GM21526 (cell line): ENCODE measurements at regions not wholly inside any gene's neighbourhood (a gene's known extent, or its start where the extent isn't known, plus 50 kb on each side); places are given as distances from the start of the nearest gene placed in this dataset.

Experiments used
- ATAC-seq: cut with Tn5 transposase; IDR thresholded peaks from one replicate; pipeline ENCODE4 v1.9.1; 2021; ENCODE audit warnings: moderate library complexity; ENCODE audit not compliant: unreplicated experiment, low FRiP score

DNA sequence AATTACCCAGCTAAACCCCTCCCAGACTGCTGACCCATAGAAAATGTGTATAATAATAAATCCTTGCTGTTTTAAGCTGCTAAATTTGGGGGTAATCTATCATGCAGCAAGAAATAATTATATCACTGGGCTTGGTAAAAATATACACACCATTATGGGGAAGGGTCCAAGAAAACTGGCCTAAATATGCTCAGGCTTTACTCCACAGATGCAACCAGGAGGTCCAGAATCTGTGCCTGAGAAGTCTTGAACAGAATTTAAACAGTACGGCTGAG, 102.5 kb upstream of the SLC44A1 start:
- ATAC-seq = no peak

DNA sequence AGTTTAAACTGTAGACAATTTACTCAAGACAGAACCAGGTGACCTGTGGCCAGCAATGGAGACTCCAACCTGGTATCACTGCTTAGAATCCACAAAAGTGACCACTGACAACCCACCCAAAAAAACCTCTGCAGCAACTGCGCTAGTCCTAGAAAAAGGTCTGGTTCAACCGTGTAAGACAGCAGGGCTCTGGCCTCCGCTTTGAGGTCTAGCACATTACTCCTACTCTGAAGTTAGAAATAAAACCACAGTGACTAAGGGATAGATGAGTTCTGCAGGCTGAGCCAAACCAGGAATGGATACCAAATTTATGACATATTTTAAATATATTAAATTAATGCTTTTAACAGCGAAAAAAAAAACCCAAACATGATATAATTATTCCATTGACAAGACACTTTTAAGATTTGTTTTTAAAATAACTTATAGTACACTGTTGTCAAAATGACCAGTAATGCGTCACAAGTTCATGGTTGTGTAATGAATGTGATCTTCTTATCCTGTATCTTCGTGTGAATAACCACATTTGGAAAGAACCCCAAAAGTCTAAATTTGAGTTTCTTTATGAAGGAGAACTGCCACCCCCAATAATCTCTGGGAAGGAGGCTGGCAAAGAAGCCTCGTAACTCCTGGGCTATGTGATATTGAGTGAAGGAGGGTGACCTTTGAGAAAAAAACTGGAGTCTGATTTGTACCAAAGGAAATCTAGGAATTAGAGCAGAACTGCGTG, 101.9 kb upstream of the SLC44A1 start:
- no peak for ATAC-seq

DNA sequence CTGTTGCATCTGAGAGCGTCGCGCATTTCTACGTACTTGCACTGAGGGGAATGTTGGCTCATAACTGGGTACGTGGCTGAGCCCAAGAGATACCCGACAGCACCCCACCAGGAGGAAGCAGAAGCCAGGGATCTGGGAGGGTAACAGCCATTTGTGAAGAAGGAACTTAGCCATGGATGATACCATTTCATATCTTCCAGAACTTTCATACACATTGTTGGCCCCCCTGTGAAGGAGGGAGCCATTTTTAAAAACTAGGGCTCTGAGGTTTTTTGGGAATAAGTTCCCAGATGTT, 101.4 kb upstream of the SLC44A1 start:
- ATAC-seq = no peak

DNA sequence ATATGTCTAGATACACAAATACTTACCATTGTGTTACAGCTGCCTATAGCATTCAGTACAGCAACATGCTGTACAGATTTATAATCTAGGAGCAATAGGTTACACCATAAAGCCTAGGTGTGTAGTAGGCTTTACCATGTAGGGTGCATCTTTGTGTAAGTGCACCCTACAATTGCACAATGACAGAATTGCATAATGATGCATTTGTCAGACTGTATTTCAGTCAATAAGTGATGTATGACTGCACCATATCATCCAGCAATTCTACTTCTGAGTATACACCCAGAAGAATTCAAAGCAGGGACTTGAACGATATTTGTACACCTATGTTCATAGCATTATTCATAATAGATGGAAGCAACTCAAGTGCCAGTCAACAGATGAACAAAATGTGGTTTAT, 100.4 kb upstream of the SLC44A1 start:
- no peak for ATAC-seq

DNA sequence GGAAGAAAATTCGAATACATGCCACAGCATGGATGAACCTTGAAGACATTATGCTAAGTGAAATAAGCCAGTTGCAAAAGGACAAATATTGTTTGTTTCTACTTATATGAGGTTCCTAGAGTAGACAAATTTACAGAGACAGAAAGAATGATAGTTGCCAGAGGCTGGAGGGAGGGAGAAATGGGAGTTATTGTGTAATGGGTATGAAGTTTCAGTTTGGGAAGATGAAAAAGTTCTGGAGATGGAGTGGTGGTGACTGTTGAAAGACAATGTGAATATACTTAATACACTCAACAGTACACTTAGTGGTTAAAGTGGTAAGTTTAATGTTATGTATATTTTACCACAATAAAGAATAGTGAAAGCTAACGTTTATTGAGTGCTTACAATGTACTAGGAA, 99.6 kb upstream of the SLC44A1 start:
- no peak for ATAC-seq

DNA sequence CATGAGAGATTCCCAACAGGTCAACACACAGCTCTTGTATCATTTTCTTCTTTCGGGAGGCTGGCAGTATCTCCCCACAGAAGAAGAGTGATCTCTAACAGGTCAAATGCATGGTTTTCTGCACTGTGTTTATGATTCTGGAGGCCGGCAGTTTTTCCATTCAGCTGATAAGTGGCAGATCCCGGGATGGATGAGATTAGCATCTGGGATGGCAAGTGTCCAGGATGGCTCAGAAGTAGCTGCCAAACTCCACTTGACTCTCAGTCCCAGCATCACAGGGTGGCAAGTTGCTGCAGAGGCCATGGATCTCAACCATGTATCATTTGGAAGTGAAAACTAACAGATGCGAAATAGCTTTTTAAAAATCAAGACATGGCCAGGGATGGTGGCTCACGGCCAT, 97.8 kb upstream of the SLC44A1 start:
- no peak for ATAC-seq

DNA sequence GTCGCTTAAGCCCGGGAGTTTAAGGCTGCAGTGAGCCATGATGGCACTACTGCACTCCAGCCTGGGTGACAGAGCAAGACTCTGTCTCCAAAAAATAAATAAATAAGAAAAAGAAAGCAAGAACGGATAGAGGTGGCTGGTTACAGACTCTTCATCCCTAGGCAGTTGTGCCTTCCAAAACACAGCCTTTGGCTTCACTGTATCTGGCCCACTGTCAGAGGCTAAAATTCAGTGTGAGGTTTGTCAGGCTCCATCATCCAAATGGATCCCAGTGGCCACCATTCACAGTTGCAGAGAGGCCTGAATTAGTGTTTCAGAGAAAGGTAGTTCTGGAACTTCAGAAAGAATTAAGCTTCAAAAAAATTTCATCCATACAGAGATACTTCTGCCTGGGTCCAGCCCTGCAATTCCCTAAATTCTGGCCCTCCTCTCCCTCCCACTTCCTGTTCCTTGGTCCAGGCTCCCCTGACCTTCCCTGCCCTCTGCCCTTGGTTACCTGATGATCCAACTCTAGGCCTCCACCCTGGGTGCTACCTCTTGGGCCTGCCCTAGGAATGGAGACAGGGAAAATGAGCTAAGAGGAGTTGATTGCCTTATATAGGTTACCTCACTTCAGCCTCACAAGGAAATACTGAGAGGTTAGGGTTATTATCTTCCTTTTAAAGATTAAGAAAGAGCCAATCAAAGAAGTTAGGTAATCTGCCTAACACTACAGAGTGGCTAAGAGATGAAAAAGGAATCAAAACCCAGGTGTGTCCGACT, 97.2 kb upstream of the SLC44A1 start:
- no peak for ATAC-seq

DNA sequence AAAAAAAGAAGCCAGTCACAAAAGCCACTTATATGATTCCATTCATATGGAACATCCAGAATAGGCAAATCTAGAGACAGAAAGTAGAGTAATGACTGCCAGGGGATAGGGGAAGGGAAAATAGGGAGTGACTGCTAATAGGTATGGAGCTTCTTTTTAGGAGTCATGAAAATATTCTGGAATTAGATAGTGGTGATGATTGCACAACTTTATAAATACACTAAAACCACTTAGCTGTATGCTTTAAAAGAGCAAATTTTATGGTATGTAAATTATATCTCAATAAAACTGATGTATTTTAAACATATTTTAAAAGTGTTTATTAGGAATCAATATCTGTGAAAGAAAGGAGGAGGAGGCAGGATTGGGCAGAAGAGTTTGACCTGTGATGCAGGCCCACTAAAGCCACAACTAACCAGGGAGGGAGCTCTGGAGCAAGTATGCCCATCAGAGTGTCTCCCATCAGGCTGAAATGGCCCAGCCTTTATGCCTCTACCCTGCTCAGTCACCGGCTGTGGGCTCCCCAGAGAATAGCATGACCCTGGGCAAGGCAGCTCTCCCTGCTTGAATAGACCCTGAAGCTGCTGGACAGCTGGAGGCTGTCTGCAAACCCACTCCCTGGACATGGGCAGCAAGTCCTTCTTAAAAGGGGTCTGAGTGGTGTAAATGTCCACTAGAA, 96.0 kb upstream of the SLC44A1 start:
- no peak for ATAC-seq

DNA sequence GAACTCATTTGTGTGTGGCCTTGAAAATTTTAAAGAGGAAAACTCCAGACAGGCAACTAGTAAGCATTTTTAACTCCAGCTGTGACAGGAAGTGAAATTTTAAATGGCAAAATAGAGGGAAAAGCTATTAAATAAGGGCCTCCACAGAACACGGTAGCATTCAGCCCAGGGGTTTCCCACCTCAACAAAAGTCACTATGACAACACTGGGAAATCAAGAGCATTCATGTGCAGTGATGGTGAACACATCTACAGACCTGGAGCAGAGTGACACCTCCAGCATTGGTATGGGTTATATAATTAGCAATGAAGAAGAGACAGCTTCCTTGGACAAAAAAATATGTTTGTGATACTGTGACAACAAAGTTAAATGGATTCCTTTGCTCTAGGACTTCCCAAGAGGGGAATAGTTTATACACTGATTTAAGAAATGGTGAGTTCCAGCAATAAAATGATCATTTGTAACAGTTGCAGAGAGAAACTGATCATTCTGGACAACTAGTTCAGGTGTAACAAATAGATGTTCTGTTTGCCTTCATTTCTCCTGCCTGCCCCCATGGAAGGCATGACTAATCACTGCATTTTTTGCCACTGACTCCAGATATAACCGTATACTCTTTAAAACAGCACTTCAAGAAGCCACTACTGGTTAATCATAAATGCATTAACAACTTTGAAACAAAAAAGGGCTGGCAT, 93.3 kb upstream of the SLC44A1 start:
- no peak for ATAC-seq

DNA sequence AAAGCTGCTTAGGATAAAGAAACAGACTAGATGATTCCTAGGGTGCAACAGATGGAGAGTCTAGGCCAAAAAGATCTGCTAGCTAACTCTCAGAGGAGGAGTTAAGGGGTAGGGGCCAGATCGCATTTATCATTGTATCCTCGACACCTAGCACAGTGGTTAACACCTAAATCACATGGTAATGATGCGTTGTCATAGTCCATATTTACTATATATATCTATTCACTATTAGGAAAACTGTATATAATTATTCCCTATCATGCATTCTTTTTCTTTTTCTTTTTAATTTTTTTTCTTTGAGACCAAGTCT, 92.8 kb upstream of the SLC44A1 start:
- no peak for ATAC-seq

DNA sequence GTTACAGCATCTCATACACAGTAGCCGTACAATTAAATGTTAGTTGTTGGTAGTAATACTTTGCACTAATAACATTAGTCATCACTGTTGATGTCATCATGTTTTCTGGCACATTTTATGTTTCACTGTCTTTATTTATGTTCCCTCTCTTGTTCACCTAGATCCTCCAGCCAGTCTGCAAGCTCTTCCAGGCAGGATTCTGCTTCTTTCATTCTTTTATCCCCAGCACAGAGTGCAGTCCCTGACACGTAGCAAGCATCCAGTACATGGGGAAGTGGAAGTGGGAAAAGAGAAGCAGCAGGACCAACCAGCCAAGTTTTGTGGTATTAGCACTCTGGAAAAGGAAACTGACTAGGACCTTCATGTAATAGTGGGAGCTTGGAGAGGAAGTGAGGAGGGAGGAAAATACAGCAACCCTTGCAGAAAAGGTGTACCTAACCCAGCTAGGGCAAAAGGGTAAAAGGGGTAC, 89.7 kb upstream of the SLC44A1 start:
- ATAC-seq = no peak

DNA sequence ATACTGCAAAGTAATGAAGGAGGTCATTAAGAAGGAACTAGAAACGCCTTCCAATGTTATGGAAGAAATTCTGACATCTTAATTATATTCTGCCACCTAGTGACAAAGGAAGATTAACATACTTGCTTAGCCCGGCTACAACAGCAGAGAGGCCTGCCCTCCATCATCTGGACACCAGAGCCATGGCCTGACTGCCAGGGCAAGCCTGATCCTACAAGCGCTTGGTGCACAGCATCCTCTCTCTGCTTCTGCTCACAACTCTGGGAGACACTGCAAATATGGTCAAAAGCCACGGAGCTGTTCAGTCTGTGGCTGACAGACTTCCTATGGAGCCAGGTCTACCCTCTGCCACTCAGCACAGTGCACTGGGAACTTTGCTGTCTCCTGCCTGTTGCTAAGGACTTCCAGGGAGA, 87.3 kb upstream of the SLC44A1 start:
- peak; percentile 69 for ATAC-seq

DNA sequence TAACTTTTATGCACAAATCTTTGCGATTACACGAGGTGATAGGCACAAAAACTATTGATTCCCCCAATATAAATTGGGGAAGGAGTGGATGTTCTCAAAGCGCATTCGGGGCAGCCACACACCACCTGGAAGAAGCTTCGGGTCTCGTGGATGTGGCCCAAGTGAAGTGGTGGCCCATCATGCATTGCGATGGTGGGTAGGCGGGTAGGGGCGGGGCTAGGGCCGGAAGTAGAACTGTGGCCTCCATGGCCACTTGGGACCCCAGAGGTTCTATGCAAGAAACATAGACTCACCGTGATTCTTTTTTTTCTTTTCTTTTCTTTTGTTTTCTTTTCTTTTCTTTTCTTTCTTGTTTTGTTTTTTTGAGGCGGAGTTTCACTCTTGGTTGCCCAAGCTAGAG, 86.4 kb upstream of the SLC44A1 start:
- ATAC-seq = no peak

DNA sequence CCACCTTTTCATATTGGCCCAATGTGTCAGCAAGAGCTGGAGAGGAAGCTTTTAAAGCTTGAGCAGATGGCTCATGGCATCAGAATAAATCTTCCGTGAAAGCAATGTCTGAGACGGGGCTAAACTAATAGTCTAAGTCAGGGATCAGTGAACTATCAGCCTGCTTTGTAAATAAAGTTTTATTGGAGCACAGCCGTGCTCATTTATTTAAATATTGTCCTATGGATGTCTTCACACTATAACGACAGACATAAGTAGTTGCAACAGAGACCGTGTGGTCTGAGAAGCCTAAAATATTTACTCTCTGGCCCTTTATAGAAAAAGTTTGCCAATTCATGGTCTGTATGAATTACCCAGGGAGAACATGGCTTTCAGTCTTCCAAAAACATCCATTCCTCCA, 85.6 kb upstream of the SLC44A1 start:
- ATAC-seq = no peak

DNA sequence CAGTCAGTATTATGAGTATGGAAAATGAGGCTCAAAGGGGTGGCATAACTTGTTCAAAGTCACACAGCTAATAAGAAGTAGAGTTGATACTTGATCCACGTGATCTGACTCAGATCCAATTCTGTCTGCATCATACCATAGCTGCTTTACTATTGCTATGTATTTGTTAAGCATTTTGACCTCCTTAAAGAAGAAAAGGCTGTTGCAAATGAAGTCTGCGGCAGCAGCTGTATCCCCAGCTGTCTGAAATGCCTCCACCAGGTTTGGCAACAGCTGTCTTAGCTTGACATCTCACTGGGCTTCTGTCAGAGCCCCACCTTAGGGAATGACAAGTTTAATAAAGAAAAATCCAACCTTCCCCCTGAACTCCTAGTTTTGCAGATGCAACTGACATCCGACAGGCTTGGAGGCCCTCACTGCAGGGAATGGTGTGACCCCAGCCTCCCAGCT, 75.6 kb upstream of the SLC44A1 start:
- no peak for ATAC-seq

DNA sequence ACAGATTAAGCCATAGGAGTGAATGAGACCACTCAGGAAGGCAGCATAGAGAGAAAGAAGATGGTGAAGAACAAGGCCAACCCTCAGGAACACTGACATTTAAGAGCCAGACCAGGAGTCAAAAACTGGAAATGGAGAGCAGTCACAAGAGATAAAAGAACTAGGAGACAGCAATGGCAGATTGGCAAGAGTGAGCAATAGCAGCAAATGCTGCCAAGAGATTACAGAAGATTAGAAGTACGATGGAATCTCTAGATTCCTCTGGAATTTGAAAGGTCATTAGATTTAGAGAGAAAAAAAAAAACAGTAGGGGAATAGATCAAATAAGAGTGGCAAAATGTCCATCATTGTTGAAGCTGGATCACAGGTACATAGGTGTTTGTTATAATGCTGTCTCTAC, 73.4 kb upstream of the SLC44A1 start:
- ATAC-seq = no peak

DNA sequence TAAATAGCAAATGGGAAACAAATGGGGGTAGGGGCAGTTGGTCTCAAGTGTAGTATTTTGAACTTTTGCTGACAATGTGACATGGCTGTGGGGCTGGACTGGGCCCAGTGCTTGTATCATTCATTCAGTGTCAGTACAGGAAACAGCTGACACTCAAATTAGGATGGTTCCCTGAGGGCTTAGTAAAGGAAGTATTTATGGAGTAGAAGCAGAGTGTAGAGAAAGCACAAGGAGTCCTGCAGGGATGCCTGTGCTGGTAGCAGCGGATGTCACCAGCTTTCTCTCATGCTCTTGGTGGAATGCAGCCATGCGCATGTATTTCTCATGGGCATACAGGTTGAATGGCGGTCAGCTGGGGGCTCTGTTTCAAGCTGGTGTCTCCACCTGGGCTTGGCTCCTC, 72.9 kb upstream of the SLC44A1 start:
- no peak for ATAC-seq

DNA sequence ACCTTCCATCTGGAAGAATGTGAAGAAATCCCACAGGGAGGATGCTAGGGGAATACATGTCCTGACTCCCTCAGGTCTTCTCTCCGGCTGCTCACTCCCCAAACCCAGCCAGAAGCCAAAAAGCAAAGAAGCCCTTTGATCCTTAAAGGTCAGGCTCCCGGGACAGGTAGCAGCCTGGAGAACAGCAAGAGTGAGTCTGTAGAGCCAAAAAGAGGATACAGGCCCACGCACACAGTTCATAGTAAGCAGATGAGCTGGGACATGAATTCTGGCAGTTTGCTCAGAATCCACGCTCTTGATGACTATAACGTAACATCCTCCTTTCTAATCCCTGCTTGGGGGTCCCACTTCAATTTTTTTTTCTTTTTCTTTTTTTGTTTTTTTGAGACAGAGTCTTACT, 72.0 kb upstream of the SLC44A1 start:
- ATAC-seq = no peak

DNA sequence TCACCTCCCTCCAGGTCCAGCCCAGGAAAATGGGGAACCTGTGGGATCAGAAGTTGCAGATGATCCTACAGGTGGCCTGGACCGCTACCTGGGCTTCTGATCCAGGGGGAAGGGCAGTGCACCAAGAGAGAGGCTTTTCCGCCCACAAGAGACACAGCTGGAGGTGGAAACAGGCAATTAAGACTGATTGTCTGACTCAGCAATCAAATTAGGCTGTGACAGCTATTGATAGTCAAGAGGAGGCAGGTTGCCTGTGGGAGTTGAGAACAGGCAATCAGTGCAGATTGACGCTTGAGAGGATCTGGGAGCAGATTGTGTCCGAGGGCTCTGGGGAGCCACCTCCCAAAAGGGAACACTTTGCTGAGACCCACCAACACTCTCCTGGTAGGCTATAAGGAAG, 71.1 kb upstream of the SLC44A1 start:
- no peak for ATAC-seq

DNA sequence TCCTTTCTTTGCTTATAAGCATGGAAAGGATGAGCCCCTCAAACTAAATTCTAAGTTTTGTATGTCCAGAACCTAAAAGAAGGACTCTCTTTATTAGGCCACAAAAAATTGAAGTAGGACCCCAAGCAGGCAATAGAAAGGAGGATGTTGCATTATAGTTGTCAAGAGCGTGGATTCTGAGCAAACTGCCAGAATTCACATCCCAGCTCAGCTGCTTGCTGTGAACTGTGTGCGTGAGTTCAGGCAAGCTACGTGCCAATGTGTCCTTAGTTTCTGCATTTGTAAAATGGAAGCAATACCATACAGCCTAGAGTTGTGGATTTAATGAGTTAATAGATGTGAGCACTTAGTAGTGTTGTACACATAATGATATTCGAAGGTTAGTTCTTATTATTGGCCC, 70.6 kb upstream of the SLC44A1 start:
- ATAC-seq = no peak

DNA sequence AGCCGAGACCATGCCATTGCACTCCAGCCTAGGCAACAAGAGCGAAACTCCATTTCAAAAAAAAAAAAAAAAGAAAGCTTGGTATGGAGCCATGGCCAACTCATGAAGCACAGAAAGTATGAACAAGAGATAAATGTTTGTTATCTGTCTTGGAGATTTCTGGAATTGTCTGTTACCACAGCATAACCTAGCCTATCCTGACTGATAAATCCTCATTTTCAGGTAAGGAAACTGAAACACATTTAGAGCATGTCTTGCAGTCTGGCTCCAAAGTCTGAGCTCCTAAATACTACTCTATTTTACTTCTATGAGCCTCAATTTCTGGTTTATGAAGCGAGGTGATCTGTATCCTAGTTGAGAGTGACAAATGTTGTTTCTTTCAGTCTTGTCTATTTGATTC, 68.3 kb upstream of the SLC44A1 start:
- ATAC-seq = no peak

DNA sequence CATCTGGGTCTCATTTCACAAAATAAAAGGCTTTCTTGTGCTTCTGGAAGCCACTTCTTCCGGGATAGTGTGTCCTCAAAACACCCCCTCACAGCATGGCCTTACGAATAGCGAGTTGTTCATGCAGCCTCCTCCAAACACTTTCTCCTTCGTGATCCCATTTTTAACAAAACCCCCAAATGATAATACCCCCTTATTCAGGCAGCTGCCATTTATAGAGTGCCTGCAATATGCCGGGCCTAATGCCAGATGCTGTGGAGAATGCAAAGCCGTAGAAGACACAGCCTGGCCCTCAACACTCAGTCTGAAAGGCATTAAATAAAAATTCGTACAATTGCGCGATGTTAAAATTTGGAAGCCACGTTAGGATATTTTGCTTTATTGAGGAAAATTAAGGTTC, 66.4 kb upstream of the SLC44A1 start:
- ATAC-seq = no peak
